Cerebellar cortex (tissue), 1 donor: ENCODE measurements at regions not wholly inside any gene's neighbourhood (a gene's known extent, or its start where the extent isn't known, plus 50 kb on each side); places are given as distances from the start of the nearest gene placed in this dataset.

Experiments used
- DNase-seq: peaks from one replicate; pipeline ENCODE4 v3.0.0-alpha.2; 2015; ENCODE audit warnings: low spot score

GRCh38 chr7:32177232-32177631, 107.0 kb upstream of the PDE1C start:
- DNase-seq: no peak

DNA sequence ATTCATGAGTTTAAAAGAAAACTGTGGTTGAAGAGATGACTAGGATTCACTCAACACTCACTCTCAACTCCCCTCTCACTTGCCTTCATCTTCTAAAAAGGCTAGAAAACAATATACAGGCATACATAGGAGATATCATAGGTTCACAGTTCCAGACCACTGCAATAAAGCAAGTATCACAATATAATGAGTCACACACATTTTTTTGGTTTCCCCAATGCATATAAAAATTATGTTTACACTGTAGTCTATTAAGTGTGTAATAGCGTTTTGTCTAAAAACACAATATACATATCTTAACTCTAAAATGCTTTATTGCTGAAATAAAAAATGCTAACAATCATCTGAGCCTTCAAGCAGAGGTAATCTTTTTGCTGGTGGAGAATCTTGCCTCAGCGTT, 104.9 kb upstream of the PDE1C start:
- DNase-seq: no peak

GRCh38 chr7:32171248-32171647, 101.0 kb upstream of the PDE1C start:
- no peak for DNase-seq

DNA sequence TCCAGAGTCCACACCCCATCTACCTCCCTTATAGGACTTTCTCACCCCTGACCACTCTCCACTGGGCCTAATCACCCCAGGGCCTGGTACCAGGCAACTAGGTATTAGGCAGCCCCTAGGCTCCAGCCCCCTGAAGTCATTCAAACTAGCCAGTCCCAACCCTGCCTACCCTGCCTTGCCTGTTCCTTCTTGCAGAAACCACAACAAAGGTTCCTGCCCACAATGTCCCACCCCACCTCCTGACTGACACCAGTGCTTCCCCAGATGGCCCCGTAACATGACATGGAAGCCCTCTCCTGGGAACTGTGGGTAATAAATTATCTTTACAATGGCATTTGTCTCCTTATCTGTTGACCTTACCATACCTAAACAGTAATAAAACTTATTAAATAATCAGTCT, 100.6 kb upstream of the PDE1C start:
- no peak for DNase-seq

DNA sequence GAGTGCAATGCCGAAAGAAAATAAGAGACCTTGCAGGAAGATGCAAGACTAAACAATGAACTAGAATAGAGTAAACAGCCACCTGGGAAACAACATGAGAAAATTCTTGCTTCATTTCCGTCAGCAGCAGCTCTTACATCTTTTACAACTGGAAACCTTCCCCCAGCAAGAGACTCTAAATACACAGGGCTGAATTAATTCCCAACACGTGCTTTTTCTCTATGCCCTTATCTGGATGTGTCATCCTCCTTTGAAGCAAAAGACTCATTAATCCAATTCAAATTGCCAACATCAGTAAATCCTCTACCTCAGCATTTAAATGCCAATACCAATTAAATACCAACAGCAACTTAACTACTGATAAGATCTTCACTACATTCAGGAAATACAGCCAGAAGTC, 99.0 kb upstream of the PDE1C start:
- DNase-seq: no peak

DNA sequence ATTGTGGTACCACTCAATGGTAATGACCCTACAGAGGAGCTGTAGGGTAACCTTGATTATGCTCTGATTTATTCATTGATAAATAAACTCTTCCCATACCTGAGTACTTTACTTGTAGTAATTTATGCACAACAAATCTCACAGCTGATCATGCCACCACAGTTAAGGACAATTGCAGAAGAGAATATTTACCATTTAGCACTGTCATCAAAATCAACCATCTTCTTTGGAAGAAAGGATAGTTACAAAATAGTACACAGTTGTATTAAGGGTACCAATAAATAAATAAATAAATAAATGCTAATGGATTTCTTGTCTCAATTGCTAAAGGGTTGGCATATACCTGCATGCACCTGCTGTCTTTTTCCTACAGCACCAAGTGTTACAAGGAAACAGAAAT, 97.6 kb upstream of the PDE1C start:
- DNase-seq: no peak

DNA sequence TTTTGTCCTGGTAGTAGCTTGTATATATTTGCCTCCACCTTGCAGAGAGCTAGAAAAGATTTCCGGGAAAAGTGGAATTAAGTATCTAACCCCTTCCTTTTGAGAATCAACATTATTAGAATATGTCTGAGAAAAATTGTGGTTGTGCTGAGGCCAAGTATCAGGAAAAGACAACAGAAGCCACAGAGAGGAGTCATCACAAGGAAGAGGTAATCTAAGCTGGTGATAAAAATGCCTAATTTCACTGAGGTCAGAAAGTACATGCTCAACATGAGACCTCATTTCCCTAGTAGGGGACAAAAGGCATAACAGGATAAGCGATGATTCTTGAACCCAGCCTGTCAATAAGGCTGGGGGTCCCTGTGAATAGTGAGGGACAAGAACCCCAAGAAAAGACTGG, 97.0 kb upstream of the PDE1C start:
- DNase-seq: no peak

DNA sequence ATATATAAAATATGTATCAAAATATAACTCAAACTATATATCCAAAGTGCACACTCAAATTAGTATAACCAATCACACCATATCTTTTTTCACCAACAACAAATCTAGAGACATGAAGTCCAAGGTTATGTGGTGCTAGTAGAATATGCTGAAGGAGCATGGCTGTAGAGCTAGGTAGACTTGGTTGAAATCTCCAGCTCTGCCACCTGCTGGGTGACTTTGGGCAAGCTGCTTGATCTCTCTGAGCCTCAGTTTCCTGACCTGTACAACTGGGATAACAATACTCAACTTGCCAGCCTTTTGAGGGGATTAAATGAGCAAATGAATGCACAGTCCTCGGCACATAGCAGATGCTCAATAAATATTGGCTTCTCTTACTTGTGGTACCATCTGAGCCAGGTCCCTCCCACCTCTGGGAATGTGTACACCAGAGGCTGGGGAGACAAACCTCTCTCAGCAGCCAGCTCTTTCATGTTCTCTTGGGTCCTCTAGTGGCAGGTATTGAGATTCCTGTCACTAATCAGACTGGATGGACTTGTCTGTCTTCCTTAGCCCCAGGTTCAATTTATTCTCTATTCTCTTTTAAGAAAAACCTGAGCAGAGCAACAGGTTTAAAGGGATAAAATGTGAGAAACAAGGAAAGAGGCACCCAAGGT, 94.3 kb upstream of the PDE1C start:
- peak; percentile 58 for DNase-seq

GRCh38 chr7:32163896-32164295, 93.7 kb upstream of the PDE1C start:
- no peak for DNase-seq

- peak; percentile 97 for DNase-seq
Measured at GRCh38 chr7:32163141-32163806, 93.1 kb upstream of the PDE1C start.

- no peak for DNase-seq
Measured at GRCh38 chr7:32161708-32162107, 91.5 kb upstream of the PDE1C start.

GRCh38 chr7:32158751-32159745, 88.8 kb upstream of the PDE1C start:
- DNase-seq: peak; percentile 42

DNA sequence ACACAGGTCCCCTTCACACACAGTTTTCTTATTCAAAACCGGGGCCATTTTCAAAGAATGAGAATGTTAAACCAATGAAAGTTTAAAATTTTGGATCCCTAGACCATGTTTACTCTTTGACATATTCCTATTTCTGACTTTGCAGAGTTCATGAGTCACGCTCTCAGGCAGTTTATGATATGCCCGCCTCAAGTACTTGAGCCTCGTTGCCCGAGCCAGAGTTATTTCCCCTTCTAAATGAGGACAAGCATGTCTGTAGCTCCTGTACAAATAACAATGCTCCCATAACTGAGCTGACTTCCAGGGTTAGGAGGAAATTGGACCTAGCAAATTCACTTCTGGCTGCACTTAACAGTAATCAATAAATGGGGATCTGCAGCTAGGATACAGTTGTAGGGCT, 87.9 kb upstream of the PDE1C start:
- no peak for DNase-seq

DNA sequence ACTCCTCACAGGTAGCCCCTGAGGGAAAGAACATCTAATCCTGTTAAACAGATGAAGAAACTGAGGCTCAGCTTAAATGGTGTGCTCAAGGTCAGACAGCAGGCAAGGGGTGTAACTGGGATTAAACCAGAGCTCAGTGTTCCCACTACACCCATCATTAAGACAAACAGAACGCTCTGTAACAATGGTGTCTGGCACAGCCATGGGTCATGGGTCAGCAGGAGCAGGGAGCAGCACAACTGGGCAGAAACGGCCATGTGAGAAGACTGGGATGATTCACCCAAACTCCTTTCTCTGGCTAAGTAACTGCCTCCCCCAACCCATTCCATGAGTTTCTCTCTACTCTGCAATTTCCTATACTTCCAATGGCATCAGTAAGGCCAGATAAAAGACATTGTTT, 85.5 kb upstream of the PDE1C start:
- DNase-seq: no peak

- peak; percentile 80 for DNase-seq
Measured at GRCh38 chr7:32154797-32155196, 84.6 kb upstream of the PDE1C start.

- DNase-seq: peak; percentile 95
Measured at GRCh38 chr7:32153006-32153405, 82.8 kb upstream of the PDE1C start.

- no peak for DNase-seq
Measured at GRCh38 chr7:32152576-32152975, 82.4 kb upstream of the PDE1C start.

GRCh38 chr7:32150589-32150988, 80.4 kb upstream of the PDE1C start:
- no peak for DNase-seq

- DNase-seq: no peak
Measured at GRCh38 chr7:32150039-32150438, 79.8 kb upstream of the PDE1C start.

GRCh38 chr7:32147546-32148268, 77.5 kb upstream of the PDE1C start:
- DNase-seq: no peak

- DNase-seq: peak; percentile 73
Measured at GRCh38 chr7:32145911-32146310, 75.7 kb upstream of the PDE1C start.

GRCh38 chr7:32144676-32145075, 74.5 kb upstream of the PDE1C start:
- no peak for DNase-seq
